AG04449 (cell line): ENCODE measurements at regions not wholly inside any gene's neighbourhood (a gene's known extent, or its start where the extent isn't known, plus 50 kb on each side); places are given as distances from the start of the nearest gene placed in this dataset.

Experiments
- CTCF ChIA-PET: fragments of 350-600 bp; formaldehyde crosslinking; extraction: SDS; loops from one replicate; lab custom pipeline; 2021; ENCODE audit warnings: antibody characterized with exemption; lab: Yijun Ruan, JAX
- POLR2A ChIA-PET: fragments of 400-600, 350-600 bp; formaldehyde crosslinking; extraction: SDS; loops from one replicate; lab custom pipeline; 2020; ENCODE audit warnings: antibody characterized with exemption, inconsistent platforms; lab: Yijun Ruan, JAX
- DNase-seq: peaks from one replicate; pipeline ENCODE4 v3.0.0-alpha.2; 2010; ENCODE audit warnings: low read depth, low spot score
- H3K4me3 ChIP-seq: 2 replicates; pipeline ENCODE4 v1.5.1; 2011; ENCODE audit warnings: low read depth, mild to moderate bottlenecking, control low read depth, low read length
- CTCF ChIP-seq: IDR thresholded peaks from one replicate; pipeline ENCODE4 v1.5.1; 2011; ENCODE audit warnings: mild to moderate bottlenecking, moderate library complexity, low read length, control low read depth, inconsistent platforms; ENCODE audit not compliant: insufficient read depth; ENCODE audit errors: missing control alignments

DNA sequence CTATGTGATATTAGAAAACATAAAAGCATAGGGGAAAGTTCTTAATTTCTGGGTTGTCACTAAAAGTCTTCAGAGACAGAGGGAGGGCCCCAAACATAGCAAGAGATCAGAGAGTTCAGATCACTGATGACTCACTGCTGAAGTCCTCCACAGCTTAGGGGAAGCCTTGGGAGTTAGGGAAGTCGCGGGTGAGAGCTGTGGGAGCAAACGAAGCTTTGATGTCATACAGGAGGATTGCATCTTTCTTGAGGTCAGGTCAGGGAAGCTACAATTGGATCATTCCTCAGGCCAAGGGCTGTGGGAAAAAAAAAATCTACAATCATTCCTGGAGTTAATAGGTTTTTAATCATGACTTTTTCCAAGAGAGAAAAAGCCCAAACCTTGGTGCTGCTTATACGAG lies 96.2 kb downstream of the COPS8 start:
- ChIA-PET POLR2A (interaction anchor here (0.7 kb wide), 1 partner anchor 24 kb away, joined by 5 read pairs; no protein-coding TSS in a partner anchor), CTCF (interaction anchor here (1.0 to 3.7 kb wide), 5 partner anchors 10 to 229 kb away, joined by 4 to 15 read pairs (median 6); no protein-coding TSS in a partner anchor)
- peak; percentile 91 for DNase-seq
- no peak overlapping the region for H3K4me3 ChIP-seq
- no peak for TF ChIP-seq CTCF

GRCh38 chr2:237182422-237183123 lies 96.9 kb downstream of the COPS8 start:
- ChIA-PET POLR2A (interaction anchor here (0.7 kb wide), 2 partner anchors 23 to 40 kb away, joined by 3 to 5 read pairs; no protein-coding TSS in a partner anchor), CTCF (interaction anchor here (1.0 to 3.7 kb wide), 4 partner anchors 9 to 228 kb away, joined by 3 to 15 read pairs (median 6); no protein-coding TSS in a partner anchor)

DNA sequence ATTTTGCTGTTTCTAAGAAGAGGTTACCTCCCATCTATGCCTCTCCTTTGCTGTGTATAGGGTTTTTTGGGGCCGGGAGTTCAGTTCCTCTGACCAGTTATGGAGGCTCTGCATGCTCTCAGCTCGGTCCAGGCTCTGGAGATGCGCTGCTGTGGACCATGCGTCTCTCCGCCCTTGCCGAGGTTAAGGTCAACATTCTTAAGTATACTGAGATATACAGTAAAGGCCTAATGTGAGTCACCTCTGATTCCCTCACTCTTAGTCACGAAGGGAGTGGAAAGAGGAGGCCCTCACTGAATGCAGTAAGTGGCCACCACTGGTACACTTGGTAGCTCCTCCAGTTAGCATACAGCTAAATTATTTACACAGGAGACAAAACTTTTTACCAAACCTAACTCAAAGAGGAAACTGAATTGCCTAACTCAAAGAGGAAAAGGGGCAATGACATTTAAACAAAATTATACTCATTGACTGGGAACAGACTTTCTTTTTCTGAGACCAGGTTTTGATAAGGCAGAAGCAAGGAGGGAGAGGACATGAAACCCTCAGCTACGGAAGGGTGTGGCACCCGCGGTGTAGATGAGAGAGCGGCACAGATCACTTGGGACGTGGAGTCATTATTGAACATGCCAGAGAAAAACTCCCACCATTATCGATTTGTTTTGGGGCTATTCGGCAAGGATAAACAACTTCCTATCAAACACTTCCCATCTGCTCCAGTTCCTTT lies 98.7 kb downstream of the COPS8 start:
- POLR2A ChIA-PET = no interaction called here
- no peak overlapping the region for H3K4me3 ChIP-seq
- CTCF ChIA-PET = interaction anchor here (1.2 to 2.7 kb wide), 4 partner anchors 11 to 388 kb away, joined by 3 to 17 read pairs (median 6); no protein-coding TSS in a partner anchor
- DNase-seq = no peak
- TF ChIP-seq CTCF = no peak

More at GRCh38 chr2:237182422-237183123, 96.9 kb downstream of the COPS8 start:
- H3K4me3 ChIP-seq = no peak overlapping the region
- no peak for DNase-seq
- no peak for TF ChIP-seq CTCF

DNA sequence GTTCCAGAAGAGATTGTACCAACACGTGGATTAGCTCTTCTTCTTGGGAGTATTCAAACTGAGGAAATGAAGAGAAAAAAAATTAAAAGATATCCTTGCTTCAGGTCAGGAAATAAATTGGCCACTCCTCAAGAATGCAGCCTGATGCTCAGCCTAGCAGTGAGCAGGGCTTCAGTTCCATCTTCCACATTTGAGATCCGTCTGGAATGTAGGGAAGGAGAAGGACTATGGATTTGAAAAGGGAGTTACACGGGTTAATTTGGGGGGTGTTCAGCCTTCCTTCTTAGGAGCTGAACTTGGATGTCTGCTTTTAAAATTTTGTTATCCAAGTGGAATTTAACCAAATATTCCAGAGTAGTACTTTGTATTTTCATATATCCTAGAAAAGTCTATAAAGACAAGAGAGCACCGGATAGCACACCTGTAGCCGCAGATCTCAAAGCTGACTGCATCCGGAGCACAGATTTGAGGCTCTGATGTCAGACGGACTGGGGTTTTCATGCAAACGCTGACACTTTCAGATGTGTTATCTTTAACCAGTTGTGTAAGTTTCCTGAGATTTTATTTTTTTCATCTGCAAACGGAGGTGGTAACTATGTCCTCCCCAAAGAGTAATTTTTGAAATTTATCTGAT lies 99.3 kb downstream of the COPS8 start:
- ChIA-PET POLR2A (no interaction called here), CTCF (interaction anchor here (1.2 to 2.7 kb wide), 5 partner anchors 10 to 387 kb away, joined by 3 to 17 read pairs (median 5); no protein-coding TSS in a partner anchor)
- H3K4me3 ChIP-seq = no peak overlapping the region
- TF ChIP-seq CTCF = no peak
- DNase-seq = no peak

DNA sequence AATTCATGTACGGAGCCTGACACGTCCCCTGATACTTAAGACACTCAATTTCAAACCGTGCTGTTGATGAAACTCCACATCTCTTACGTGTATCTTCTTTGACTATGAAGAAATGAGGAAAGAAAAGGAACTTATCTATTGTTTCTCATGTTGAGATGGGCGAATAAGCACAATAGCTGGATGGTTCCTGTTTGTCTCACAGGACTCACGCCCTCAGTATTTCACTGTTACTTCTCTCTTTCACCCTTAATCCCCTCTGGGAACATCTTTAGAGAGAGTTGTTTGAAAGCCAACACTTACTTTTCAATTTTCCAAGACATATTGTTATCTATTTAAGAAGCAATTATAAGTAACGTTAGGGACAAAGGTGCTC lies 99.8 kb downstream of the COPS8 start:
- POLR2A ChIA-PET = no interaction called here
- no peak for DNase-seq
- TF ChIP-seq CTCF = no peak

DNA sequence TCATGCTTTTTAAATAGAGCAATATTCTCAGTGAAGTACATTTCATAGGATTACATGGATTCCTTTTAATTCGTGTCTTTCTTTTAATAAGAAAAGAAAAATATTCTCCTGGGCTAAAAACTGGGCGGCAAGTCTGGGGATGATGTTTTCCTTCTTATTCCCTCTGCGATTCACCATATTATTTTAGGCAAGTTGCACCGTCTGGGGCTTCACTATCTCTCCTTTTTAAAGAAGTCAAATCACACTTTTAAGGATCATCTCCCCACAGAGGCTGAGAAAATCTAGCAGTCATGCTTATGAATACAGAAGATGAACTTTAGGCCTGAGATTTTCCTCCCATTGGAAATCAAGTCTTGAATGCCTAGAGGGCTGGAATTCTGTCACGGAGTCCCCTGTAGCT lies 104.1 kb downstream of the COPS8 start:
- POLR2A ChIA-PET = no interaction called here
- no peak for DNase-seq
- H3K4me3 ChIP-seq = no peak overlapping the region
- no peak for TF ChIP-seq CTCF
- CTCF ChIA-PET = interaction anchor here (0.6 kb wide), 1 partner anchor 16 kb away, joined by 3 read pairs; no protein-coding TSS in a partner anchor

More for the DNA sequence above, 99.8 kb downstream of the COPS8 start:
- H3K4me3 ChIP-seq = no peak overlapping the region
- CTCF ChIA-PET = interaction anchor here (1.8 to 2.7 kb wide), 4 partner anchors 9 to 387 kb away, joined by 4 to 17 read pairs (median 7); no protein-coding TSS in a partner anchor
